ENCODE measurements at regions not wholly inside any gene's neighbourhood (a gene's known extent, or its start where the extent isn't known, plus 50 kb on each side); places are given as distances from the start of the nearest gene placed in this dataset.

DNA sequence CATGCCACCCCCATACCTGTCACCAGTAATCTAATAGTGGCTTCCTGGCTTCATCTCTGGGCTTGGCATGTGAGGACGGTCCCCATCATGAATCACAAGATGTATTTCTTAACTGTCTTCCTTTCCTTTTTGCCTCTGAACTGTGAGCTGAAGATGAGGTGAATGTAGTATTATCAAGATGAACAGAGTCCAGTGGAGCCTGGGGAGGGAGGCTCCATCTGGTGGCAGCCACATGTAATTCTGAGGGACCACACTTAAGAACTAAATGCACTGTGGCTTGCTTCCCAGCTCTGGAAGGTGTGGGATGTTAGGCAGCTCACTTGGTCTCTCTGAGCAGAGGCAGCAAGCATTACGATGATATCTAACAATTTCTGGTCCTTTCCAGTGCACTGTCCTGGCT, 354.9 kb upstream of the ASIC2 start:
- DNase-seq (ENCODE audit: low read depth), result no peak

DNA sequence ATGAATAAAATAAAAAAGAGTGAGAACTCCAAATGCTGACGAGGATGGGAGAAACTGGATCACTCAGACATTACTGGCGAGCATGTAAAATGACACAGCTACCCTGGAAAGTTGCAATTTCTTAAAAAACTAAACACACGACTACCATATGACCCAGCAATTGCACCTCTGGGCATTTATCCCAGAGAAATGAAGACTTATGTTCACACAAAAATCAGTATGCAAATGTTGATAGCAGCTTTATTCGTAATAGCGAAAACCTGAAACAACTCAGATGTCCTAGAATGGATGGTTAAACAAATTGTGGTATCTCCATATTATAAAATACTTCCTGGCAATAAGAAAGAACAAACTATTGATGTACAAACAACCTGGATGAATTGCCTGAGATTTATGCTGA, 357.2 kb upstream of the ASIC2 start:
- no peak for DNase-seq (ENCODE audit: low read depth)

DNA sequence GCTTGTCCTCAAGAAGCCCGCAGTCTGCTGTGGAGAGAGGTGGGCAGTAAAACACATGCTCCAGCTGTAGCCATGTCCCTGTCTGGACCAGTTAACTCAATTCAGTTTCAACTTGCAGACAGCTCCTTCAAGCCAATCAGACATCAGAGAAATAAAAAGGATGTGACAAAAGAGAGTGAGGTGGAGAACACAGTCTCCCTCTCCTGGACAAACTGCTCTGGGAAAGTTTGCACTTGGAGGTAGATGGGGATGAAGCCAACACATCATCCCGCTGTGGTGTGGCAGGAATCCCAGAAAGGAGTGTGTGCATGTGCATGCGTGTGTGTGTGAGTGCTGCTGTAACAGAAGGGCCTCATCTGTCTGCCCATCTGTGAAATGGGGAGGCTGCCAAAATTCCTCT, 358.6 kb upstream of the ASIC2 start:
- no peak for DNase-seq (ENCODE audit: low read depth)

- no peak for DNase-seq (ENCODE audit: low read depth)
Observed at GRCh38 chr17:33652731-33653398, 359.8 kb upstream of the ASIC2 start.

DNA sequence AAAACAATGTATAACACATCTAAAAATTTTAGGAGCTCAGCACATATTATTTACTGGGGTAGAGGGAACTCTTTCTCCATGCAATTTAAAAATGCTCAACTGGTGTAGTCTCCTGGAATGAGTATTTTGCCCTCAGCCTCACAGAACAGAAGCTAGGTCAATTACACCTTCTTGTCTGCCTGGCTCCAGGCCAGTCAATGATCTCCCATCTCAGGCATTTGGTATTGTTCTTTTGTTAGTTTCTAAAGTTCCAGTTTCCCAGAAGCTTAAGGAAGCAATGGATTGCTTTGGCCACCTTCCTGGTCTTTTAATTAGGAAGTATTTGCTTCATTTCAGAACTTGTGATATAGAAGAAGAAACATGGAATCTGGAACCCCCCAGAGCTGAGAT, 360.3 kb upstream of the ASIC2 start:
- DNase-seq (ENCODE audit: low read depth), result no peak

DNA sequence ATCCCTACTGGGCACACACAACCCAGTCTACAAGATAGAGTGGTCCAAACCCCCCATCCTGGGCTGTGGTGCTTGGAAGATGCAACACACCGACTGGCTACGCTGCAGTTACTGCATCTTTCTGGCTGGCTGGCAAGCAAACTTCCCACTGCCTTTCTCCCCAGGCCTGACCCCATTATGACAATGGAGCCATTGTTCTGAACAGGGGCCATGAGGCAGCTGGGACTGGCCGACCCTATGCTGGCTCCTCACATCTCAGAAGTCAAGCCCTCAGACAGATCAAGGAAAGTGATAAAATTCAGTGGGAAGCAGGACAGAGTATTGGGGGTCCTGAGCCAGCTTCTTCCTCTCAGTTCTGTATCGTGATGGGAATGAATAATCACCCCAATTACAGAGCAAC, 364.1 kb upstream of the ASIC2 start:
- no peak for DNase-seq (ENCODE audit: low read depth)

DNA sequence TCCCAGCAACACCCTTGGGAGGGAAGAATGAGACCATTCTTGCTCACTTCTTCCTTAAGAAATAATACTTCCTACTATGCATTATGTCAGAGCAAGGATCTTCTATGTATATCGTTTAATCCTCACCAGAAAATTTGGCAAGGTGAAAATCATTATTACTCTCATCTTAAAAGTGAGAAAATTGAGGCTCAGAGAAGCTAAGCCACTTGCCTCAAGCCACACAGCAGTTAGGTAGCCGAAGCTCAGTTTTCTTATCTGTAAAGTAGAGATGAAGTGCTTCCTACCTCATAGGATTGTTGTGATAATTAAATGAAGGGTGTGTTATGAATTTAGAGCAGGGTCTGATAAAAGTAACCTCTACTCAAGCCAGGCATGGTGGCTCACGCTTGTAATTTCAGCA, 368.9 kb upstream of the ASIC2 start:
- no peak for DNase-seq (ENCODE audit: low read depth)

DNA sequence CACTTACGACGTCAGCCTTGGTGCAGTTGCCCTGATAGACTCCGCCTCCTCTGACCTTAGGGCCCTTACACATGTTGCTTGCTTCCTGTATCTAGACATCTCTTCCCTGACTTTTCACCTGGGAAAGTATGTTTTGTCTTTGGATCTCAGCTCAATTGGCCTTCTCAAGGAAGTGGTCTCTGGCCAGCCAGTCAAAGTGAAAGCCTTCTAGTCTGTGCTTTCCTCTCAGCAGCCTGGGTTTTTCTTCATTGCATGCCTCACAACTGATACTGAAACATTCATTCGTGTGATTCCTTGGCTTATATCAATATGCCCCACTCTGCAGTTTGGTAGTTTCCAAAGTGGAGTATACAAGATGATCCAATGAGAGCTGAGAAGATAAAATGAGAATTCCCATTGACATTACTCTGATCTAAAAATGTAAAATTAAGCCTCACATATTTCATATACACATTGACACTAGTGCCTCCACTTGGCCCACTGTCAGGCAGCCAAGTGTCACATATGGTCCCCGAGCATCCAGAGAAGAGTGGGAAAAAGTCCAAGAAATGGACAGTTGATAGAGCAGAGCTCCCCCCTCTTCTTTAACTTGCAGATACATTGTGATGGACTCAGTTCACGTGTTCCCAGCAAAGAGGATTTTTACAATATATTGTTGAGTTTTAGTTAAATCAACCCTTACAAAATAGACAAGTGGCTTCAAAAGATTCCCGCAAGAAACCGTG, 371.2 kb upstream of the ASIC2 start:
- no peak for DNase-seq (ENCODE audit: low read depth)

DNA sequence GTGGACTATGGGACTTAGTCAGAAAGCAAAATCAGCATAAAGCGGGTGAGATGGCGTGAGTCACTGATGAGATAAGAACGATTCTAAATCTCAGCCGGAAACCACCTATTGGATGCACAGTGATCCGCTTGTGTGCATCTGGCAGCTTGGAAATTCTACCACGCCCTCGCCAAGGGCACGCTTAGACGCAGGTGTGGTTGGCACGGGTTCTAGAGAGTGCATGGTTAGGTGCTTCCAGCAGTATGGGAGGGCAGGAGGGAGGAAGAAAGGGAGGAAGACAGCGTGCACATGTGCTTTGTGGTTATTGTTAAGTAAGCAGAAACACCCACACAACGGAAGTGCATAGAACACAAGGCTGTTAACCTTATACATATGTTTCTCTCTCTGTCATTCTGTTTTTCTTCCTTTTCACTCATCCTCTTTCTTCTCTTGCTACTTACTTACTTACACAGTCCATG, 374.0 kb upstream of the ASIC2 start:
- DNase-seq (ENCODE audit: low read depth), result no peak

DNA sequence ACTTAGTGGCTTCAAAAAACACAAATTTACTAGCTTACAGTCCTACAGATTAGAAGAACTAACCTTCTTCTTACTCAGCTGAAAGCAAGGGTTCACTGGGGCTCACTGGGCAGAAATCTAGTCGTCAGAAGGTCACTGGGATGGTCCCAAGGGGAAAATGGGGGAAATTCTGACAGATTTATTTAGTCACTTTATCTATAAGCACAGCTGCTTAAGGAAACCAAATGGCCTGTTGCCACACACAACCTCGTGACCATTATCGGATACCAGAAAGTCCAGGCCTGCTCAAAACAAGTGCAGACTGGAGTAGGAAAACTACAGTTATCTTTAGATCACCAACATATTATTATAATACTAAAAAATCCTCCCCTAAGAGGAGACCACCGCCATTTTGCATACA, 374.6 kb upstream of the ASIC2 start:
- no peak for DNase-seq (ENCODE audit: low read depth)

DNA sequence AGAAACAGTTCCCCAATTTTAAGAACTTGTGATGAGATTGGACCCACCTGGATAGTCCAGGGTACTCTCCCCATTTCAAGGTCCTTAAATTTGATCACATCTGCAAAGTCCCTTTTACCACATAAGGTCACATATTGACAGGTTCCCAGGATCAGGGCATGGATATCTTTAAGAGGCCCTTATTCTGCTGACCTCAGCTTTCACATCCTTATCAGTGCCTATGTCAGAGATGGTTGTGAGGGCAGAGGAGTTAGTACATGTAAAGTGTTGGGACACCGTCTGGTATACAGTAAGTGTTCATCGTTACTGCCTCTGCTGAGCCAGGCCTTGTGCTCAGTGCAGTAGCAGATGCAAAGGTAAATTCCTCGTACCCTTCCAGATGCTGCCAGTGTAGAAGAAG, 375.4 kb upstream of the ASIC2 start:
- DNase-seq (ENCODE audit: low read depth), result no peak

GRCh38 chr17:33671491-33671890, 378.4 kb upstream of the ASIC2 start:
- DNase-seq (ENCODE audit: low read depth), result no peak

GRCh38 chr17:33674685-33675084, 381.6 kb upstream of the ASIC2 start:
- peak; percentile 11 for DNase-seq (ENCODE audit: low read depth)

DNA sequence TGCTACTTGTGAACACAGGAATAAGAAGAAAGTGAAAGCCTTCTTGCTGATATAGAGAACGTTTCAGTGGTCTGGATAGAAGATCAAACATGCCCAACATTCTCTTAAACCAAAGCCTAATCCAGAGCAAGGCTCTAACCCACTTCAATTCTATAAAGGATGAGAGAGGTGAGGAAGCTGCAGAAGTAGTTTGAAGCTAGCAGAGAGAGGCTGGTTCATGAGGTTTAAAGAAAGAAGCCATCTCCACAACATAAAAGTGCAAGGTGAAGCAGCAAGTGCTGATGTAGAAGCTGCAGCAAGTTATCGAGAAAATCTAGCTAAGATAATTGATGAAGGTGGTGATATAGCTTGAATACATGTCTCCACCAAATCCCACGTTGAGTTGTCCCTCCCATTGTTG, 383.3 kb upstream of the ASIC2 start:
- DNase-seq (ENCODE audit: low read depth), result no peak

DNA sequence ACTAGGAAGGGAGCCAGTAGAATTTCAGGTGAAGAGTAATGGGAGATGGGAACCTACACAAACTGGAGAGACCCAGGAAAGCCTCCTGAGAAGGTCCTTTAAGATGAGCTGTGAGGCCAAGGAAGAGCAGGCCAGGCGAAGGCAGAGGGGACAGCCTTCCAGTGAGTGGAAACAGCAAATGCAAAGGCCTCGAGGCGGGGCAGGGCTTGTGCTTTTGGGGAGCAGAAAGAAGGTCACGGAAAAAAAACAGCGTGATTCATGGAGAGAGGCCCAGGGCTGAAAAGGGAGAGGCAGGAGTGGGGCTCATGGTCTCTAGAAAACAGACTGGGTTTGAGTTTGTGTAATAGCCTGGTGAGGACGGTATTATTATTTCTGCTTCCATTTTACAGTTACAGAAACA, 386.5 kb upstream of the ASIC2 start:
- no peak for DNase-seq (ENCODE audit: low read depth)

DNA sequence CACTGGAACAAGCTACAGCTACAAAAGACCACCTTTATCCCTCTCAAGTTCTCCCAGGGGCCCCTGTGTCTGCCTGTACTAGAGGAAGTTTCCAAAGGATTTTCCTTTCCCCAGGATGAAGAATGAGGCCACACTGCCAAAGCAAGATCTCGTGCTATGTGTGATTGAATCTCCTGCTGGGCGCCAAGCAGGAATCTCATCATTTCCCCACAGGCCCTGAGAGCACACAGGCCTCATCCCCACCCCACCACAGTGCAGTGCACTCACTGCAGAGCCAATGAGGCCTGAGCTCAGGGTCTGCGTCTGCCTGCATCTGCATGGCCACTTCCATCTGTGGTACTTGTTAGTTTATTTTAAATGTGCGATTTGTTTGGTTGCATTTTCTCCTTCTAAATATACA, 387.4 kb upstream of the ASIC2 start:
- no peak for DNase-seq (ENCODE audit: low read depth)

- DNase-seq (ENCODE audit: low read depth), result no peak
Observed at GRCh38 chr17:33682599-33682998, 389.5 kb upstream of the ASIC2 start.

DNA sequence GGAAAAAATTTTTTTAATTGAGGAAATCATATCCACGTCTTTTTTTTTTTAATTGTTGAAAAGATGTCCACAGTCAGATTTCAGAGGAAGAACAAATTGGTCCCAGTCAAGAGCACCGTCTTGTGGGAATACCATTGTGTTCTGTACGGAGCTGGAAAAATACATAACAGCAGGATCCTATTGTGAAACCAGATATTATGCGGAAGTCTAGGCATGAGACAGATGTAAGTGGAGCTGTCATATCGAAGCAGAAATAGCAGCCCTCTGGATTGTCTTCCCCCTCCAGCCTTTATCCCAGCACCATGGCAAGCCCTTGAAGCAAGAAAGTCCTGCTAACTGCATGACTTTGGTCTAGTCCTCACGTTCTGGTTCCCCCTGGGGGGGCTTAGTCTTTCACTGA, 391.6 kb upstream of the ASIC2 start:
- DNase-seq (ENCODE audit: low read depth), result no peak

DNA sequence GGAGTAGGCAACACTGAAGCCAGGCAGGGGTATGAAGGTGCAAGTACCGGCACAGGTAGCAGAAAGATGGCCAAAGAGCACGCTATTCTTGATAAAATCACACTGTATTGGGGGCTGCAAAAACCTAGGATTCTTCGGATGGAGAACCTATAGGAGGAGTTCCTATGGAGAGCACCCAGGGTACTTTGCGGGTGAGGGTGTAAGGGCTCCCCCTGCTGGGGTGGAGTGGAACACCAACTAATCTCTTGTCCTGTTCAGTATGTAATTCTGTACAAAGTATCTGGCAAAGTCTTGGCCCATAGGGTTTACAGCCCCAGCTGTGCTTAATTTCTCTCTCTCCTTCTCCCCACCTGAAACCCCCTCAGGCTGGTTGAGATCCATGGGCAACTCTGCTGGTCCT, 393.1 kb upstream of the ASIC2 start:
- DNase-seq (ENCODE audit: low read depth), result no peak

DNA sequence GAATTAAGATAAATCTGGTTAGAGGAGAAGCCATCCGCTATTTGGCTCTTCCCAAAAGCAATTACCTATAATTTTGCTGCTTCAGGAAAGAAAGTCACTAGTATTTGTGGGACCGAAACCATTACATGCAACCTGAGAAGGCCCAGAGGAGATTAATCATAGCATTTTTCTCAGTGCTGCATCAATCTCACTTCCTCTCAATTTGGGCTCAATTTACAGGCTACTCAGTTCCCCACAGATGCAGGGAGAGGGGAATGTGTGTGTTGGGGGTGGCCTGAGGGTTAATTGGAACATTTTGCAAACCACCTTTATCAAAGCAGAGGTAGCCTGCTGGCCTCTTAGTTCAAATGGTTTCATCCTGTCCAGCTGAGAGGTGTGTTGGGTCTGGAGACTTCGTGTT, 394.7 kb upstream of the ASIC2 start:
- DNase-seq (ENCODE audit: low read depth), result no peak

GRCh38 chr17:33688771-33689170, 395.7 kb upstream of the ASIC2 start:
- DNase-seq (ENCODE audit: low read depth), result no peak

GRCh38 chr17:33689725-33690124, 396.6 kb upstream of the ASIC2 start:
- no peak for DNase-seq (ENCODE audit: low read depth)

DNA sequence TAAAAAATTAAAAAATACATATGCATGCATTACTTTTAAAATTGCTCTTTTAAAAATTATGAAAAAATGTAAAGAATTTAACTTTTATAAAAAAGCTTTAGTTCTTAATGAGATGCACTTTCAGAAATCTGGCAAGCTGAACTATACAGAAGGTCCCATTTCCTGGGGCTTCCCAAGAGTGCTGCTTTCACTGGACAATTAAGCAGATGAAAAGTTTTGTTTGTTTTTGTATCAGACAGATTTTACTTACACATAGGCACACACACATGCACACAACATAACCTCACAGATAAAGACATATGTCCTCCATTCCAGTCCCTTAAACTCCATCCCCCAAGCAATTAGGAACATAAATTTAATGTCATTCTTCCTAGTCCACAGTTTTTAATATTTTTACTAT, 402.3 kb upstream of the ASIC2 start:
- no peak for DNase-seq (ENCODE audit: low read depth)

GRCh38 chr17:33696102-33696501, 403.0 kb upstream of the ASIC2 start:
- DNase-seq (ENCODE audit: low read depth), result no peak

Data from stimulated activated CD8-positive, alpha-beta memory T cell treated with anti-CD3 and anti-CD28 coated beads, Interleukin-15, amount 100 ng/mL, for 1 hour (primary cell).